ENCODE measurements at regions not wholly inside any gene's neighbourhood (a gene's known extent, or its start where the extent isn't known, plus 50 kb on each side); places are given as distances from the start of the nearest gene placed in this dataset.
"Not testable (repeated sequence)": the region's sequence is repeated elsewhere in the genome, so short reads cannot be mapped to it uniquely, and the experiment has no call there.

DNA sequence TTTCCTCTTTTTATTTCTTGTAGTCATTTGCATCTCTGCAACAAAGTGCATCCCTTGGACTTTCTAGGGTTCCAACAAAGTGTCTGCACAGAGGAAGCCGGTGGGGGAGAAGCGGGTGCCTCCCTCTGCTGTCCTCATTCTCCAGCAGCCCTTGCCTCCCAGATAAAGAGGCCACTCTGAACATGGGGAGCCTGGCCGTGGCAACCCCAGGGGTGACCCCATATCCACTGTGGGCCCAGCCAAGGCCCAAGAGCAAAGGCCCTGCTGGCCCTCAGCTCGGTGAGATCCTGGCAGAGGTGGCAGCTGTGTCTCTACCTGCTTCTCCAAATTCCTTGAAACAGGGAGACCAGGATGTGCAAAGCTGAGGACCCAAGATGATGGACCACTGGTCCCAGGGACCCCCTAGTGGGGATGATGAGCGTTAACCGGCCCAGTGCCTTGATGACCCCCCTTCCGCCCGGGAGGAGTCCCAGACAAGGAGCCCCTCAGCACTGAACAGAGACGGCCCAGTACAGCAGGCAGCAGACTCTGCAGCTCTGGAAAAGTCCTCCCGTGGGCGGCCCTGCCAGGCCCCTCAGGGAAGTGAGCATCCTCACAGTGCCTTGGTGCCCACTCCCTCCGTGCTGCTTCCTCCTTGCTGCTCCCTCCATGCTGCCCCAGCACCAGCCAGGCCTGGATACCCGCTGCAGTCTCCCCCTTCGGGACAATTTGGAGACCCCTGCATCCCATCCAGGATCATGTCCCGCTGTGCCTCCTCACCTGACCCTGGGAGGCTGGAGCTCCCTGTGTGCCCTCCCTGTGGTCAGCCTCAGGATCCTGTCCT, 62.5 kb downstream of the MRPL36 start:
- H3K27me3 Mint-ChIP-seq = peaks cover 19% of the 10 kb centered on the region
- peaks cover 9% of the 10 kb centered on the region for H3K9me3 Mint-ChIP-seq (ENCODE audit: low read depth)
- ChIA-PET CTCF (interaction anchor here (0.7 to 1.7 kb wide), 2 partner anchors 18 to 290 kb away, joined by 3 read pairs; no protein-coding TSS in a partner anchor), POLR2A (no interaction called here)
- H3K4me1 Mint-ChIP-seq = no peaks in the 10 kb centered on the region
- intact Hi-C loops (cut with DNase I, micrococcal nuclease) = loop anchor here (5.0 kb wide), 2 partner anchors 280 to 415 kb away; no protein-coding TSS in a partner anchor
- no peaks in the 10 kb centered on the region for H3K36me3 Mint-ChIP-seq (ENCODE audit: low read depth)
- no peak overlapping the region for H3K27ac Mint-ChIP-seq
- no peak for ATAC-seq
- no peak for DNase-seq
- no peak overlapping the region for H3K4me3 Mint-ChIP-seq

DNA sequence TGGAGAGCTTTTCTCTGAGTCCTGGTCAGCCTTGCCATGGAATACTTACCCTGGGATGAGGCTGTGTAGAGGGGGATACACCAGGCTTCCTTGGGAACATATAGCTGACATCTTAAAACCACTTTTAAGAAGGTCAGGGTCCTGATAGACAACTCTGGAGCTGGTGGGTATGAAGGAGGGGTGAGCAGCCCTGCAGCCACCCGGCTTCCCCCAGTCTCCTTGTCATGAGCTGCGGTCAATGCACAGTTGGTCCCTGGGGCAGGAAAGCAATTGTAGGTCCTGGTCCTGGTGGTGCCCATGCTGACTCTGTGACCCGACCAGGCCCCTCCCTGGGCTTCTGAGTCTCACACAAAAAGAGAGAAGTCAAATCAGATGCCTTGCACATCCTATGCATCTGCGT, 63.6 kb downstream of the MRPL36 start:
- intact Hi-C loops (cut with DNase I, micrococcal nuclease) = loop anchor here (5.0 kb wide), 2 partner anchors 281 to 416 kb away; no protein-coding TSS in a partner anchor
- ATAC-seq = no peak
- ChIA-PET POLR2A (no interaction called here), CTCF (interaction anchor here (0.5 to 1.1 kb wide), 5 partner anchors 9 to 291 kb away, joined by 3 to 4 read pairs (median 3); no protein-coding TSS in a partner anchor)
- H3K27ac Mint-ChIP-seq = no peak overlapping the region
- H3K27me3 Mint-ChIP-seq = peaks cover 17% of the 10 kb centered on the region
- peaks cover 5% of the 10 kb centered on the region for H3K9me3 Mint-ChIP-seq (ENCODE audit: low read depth)
- H3K4me1 Mint-ChIP-seq = no peaks in the 10 kb centered on the region
- no peak overlapping the region for H3K4me3 Mint-ChIP-seq
- DNase-seq = no peak
- H3K36me3 Mint-ChIP-seq (ENCODE audit: low read depth) = no peaks in the 10 kb centered on the region

DNA sequence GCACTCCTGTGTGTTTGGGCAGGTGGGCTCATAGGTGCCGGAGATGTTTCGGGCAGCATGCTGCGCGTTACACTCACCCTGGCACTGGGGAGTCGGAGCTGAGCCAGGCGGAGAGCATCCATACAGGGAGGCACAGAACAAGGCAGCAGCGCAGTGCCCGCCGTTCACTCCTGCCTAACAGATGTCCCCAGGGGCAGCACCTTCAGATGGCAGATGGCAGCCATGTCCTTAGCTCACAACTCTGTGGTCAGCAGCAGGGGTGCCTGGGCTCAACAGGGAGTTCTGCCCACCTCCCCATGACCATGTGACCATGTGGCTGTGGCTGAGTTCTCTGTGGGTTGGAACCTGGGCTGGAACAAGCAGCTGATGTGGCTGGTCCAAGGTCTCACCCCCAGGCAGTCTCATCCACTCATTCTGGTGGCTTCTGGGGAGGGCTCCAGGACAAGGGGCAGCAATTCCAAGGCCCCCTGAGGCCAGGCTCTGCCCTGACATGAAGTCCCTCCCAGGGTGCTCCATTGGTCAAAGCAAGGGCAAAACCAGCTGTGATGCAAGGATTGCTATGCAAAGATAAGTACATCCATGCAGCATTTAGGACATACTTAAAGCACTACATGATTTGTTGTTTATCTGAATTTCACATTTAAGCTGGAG, 64.2 kb downstream of the MRPL36 start:
- no peak overlapping the region for H3K4me3 Mint-ChIP-seq
- DNase-seq = no peak
- H3K27me3 Mint-ChIP-seq = peaks cover 13% of the 10 kb centered on the region
- no peaks in the 10 kb centered on the region for H3K4me1 Mint-ChIP-seq
- intact Hi-C loops (cut with DNase I, micrococcal nuclease) = loop anchor here (5.0 kb wide), 2 partner anchors 282 to 417 kb away; no protein-coding TSS in a partner anchor
- no peak overlapping the region for H3K27ac Mint-ChIP-seq
- POLR2A ChIA-PET = no interaction called here
- H3K36me3 Mint-ChIP-seq (ENCODE audit: low read depth) = no peaks in the 10 kb centered on the region
- ATAC-seq = no peak
- no peaks in the 10 kb centered on the region for H3K9me3 Mint-ChIP-seq (ENCODE audit: low read depth)
- CTCF ChIA-PET = interaction anchor here (0.5 to 1.3 kb wide), 6 partner anchors 9 to 64 kb away, joined by 3 to 4 read pairs (median 3); no protein-coding TSS in a partner anchor

DNA sequence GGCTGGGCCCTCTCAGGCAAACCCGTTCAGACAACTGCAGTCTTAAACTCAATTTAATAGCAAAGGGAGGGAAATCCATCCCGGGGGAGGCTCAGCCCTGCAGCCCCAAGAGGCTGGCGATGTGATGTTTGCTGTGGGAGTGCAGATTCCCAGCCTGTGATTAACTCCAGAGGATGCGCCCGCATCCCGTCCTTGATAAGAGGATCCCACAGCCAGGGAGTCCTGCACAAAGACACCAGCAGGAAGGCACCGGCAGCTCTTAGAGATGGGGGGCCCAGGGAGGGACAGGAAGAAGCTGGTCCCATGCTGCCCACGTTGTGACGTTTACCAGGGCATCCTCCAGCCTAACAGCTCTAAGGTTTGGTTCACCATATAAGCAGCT, 64.7 kb downstream of the MRPL36 start:
- ChIA-PET POLR2A (no interaction called here), CTCF (interaction anchor here (1.3 kb wide), 1 partner anchor 29 kb away, joined by 3 read pairs; no protein-coding TSS in a partner anchor)
- H3K27me3 Mint-ChIP-seq = peaks cover 8% of the 10 kb centered on the region
- ATAC-seq = no peak
- DNase-seq = no peak
- no peak overlapping the region for H3K27ac Mint-ChIP-seq
- H3K4me1 Mint-ChIP-seq = no peaks in the 10 kb centered on the region
- H3K9me3 Mint-ChIP-seq (ENCODE audit: low read depth) = no peaks in the 10 kb centered on the region
- no peak overlapping the region for H3K4me3 Mint-ChIP-seq
- intact Hi-C loops (cut with DNase I, micrococcal nuclease) = loop anchor here (5.0 kb wide), 2 partner anchors 282 to 417 kb away; no protein-coding TSS in a partner anchor
- no peaks in the 10 kb centered on the region for H3K36me3 Mint-ChIP-seq (ENCODE audit: low read depth)

DNA sequence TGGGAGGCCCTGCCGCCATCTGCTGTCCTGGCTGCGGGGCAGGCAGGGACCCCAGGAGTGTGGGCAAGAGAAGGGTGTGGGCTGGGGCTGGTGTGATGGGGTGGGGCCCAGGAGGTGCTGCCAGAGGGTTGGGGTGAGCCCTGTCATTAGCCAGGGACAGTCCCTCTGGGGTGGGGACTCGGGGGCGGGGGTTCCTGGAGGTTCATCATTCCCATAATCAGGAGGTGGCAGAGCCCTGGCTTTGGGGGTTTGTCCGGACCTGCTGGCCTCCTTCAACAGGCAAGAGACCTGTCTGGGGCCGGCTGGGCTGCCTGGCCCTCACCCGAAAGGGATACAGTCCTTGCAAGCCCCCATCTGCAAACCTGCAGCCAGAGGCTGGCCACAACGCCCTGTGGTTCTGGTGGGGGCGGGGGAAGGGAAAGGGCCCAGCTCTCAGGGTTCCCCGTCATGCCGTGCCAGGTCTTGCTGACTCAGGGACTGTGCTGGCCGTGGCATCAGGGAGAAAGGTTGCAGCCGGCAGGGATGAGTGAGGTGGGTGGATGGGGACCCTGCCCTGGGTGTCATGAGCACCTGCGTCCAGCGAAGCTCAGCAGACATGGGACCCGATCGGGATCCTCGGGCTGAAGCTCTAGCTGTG, 65.2 kb downstream of the MRPL36 start:
- Mint-ChIP-seq H3K27ac (no peak overlapping the region), H3K9me3 (ENCODE audit: low read depth) (no peaks in the 10 kb centered on the region), H3K27me3 (peaks cover 8% of the 10 kb centered on the region), H3K4me1 (no peaks in the 10 kb centered on the region), H3K36me3 (ENCODE audit: low read depth) (no peaks in the 10 kb centered on the region), H3K4me3 (no peak overlapping the region)
- POLR2A ChIA-PET = no interaction called here
- CTCF ChIA-PET = interaction anchor here (0.6 to 1.3 kb wide), 2 partner anchors 13 to 29 kb away, joined by 3 read pairs; no protein-coding TSS in a partner anchor
- DNase-seq (no peak), ATAC-seq (no peak)
- intact Hi-C loops (cut with DNase I, micrococcal nuclease) = no loop called here

DNA sequence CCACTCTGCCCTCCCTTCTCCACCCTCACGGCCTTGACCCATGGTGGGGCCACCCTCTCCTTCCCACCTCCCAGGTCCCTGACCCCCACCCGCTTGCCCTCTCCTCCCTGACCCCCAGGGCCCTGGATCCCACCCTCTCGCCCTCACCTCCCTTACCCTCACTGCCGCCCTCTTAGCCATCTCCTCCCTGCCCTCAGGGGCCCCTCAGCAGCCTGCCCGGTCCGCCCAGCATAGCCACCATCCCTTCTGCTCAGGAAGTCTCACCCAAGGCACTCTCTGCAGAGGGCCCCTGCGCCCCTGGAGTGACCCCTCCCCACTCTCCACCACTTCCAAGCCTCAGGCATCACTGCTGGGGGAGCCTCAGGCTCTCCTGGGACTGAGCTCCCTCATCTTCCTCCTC, 66.3 kb downstream of the MRPL36 start:
- intact Hi-C loops (cut with DNase I, micrococcal nuclease) = no loop called here
- Mint-ChIP-seq H3K27me3 (peaks cover 3% of the 10 kb centered on the region), H3K27ac (no peak overlapping the region), H3K9me3 (ENCODE audit: low read depth) (no peaks in the 10 kb centered on the region), H3K4me3 (no peak overlapping the region), H3K36me3 (ENCODE audit: low read depth) (no peaks in the 10 kb centered on the region), H3K4me1 (no peaks in the 10 kb centered on the region)
- POLR2A ChIA-PET = no interaction called here
- CTCF ChIA-PET = no interaction called here
- DNase-seq (no peak), ATAC-seq (no peak)

DNA sequence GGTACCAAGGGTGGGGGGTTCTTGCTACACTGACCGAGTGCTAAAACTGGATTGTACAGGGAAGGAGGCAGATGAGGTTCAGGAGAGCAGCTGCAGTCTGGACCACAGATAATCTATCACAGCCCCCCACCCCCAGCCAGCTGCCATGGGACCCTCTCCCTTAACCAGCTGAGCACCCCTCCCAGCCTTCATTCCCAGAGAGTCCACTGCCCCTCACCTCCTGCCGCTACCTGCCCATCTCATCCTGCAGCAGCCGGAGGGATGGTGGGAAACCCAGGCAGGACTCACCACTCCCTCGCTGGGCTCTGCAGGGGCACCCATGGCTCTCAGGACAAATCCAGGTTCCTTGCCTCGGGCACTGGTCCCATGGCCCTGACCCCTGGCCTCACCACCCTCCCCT, 66.7 kb downstream of the MRPL36 start:
- no peak overlapping the region for H3K27ac Mint-ChIP-seq
- no peaks in the 10 kb centered on the region for H3K9me3 Mint-ChIP-seq (ENCODE audit: low read depth)
- CTCF ChIA-PET = no interaction called here
- POLR2A ChIA-PET = no interaction called here
- DNase-seq = no peak
- H3K4me3 Mint-ChIP-seq = no peak overlapping the region
- ATAC-seq = no peak
- peaks cover under 1% of the 10 kb centered on the region for H3K27me3 Mint-ChIP-seq
- H3K4me1 Mint-ChIP-seq = no peaks in the 10 kb centered on the region
- H3K36me3 Mint-ChIP-seq (ENCODE audit: low read depth) = no peaks in the 10 kb centered on the region
- intact Hi-C loops (cut with DNase I, micrococcal nuclease) = no loop called here

DNA sequence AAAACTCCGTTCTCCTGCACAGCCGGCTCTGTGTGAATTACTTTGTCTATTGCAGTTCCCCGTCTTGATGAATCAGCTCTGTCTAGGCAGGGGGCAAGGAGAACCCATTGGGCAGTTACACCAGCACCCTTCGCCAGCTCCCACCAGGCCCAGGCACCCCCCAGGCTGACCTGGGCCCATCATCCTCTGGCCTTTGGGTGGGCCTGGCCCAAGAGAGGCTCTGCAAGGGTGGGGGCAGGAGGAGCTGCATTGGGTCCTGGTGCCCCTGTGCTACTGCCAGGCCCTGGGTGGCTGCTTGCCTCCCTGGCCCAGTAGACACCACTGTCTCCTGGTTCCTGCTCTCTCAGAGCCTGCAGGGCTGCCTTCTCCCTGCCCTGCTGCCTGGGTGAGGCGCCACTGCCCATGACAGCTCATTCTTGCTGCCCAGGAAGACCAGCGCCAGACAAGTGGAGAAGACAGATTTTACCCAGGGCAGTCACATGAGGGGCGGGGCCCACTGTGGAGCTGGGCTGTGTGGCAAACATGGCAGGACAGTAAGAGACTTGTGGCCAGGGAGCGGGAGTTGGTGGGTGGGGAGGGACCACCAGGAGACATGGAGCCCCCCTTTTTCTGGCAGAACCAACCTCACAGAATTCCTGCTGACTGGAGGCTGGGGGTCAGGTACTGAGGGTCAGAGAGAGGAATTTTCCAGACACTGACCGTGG, 67.2 kb downstream of the MRPL36 start:
- Mint-ChIP-seq H3K36me3 (ENCODE audit: low read depth) (no peaks in the 10 kb centered on the region), H3K9me3 (ENCODE audit: low read depth) (no peaks in the 10 kb centered on the region), H3K27ac (no peak overlapping the region), H3K4me3 (no peak overlapping the region), H3K27me3 (no peaks in the 10 kb centered on the region), H3K4me1 (no peaks in the 10 kb centered on the region)
- no peak for ATAC-seq
- no peak for DNase-seq
- intact Hi-C loops (cut with DNase I, micrococcal nuclease) = no loop called here
- ChIA-PET CTCF (no interaction called here), POLR2A (no interaction called here)

DNA sequence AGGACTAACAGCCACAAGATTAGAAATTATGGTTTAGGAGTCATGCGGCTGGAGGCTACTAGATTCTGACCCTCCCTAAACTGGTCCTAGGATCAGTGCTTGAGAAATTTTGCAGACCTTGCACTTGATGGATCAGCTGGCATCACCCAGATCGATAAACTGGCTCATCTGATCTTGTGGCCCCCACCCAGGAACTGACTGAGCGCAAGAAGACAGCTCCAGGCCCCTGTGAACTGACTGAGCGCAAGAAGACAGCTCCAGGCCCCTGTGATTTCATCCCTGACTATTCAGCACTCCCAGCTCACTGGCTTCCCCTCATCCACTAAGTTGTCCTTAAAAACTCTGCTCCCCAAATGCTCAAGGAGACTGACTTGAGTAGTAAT, 67.8 kb downstream of the MRPL36 start:
- DNase-seq; H3K9me3 Mint-ChIP-seq (ENCODE audit: low read depth); POLR2A ChIA-PET; intact Hi-C loops (cut with DNase I, micrococcal nuclease); H3K4me3 Mint-ChIP-seq; H3K27me3 Mint-ChIP-seq; CTCF ChIA-PET; H3K36me3 Mint-ChIP-seq (ENCODE audit: low read depth); H3K4me1 Mint-ChIP-seq; H3K27ac Mint-ChIP-seq; ATAC-seq: not testable (repeated sequence)

DNA sequence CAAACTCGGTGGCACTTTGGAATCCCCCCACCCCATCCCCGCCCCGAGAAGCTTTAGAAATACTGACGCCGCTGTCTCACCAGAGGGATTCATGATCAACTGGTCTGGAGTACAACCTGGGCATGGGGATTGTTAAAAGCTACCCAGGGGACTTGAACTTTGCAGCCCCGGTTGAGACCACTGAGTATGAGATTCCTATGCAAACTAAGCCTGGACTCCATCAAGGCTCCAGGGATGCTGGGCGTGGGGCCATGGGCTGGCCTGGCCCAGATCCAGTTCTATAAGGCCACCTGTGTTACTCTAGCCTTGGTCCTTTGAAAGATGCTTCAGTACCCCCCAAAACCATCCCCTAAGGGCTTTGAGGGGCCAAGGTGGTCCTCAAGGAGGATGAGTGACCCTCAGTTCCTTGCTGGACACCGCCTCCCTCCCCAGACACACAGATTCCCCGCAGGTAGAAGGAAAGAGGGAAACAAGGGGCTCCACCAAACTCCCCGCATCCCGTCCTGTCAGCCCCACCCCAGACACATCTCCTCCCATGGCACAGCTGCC, 68.5 kb downstream of the MRPL36 start:
- Mint-ChIP-seq H3K27me3 (no peaks in the 10 kb centered on the region), H3K4me3 (no peak overlapping the region), H3K27ac (no peak overlapping the region), H3K4me1 (no peaks in the 10 kb centered on the region), H3K9me3 (ENCODE audit: low read depth) (no peaks in the 10 kb centered on the region), H3K36me3 (ENCODE audit: low read depth) (no peaks in the 10 kb centered on the region)
- DNase-seq (no peak), ATAC-seq (no peak)
- intact Hi-C loops (cut with DNase I, micrococcal nuclease) = no loop called here
- ChIA-PET POLR2A (no interaction called here), CTCF (no interaction called here)

DNA sequence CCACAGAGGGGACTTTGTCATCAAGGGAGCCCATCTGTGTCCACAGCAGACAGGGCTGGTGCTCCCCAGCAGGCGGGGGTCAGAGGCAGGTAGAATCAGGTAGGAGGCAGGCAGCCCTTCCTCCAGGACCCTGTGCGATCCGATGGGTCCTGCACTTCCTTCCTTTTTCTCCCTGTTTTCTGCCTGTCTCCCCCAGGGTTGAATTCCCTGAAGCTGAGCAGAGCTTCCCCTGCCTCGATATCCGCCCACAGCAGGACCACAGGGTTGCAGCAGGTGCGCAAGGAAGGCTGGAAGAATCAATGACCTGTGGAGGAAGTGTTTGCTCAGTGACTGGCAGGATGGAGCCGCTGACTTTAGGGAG, 69.2 kb downstream of the MRPL36 start:
- intact Hi-C loops (cut with DNase I, micrococcal nuclease) = no loop called here
- no peak overlapping the region for H3K4me3 Mint-ChIP-seq

More for the DNA sequence above, 69.2 kb downstream of the MRPL36 start:
- H3K36me3 Mint-ChIP-seq (ENCODE audit: low read depth) = no peaks in the 10 kb centered on the region
- ChIA-PET POLR2A (no interaction called here), CTCF (no interaction called here)
- H3K27ac Mint-ChIP-seq = no peak overlapping the region
- H3K27me3 Mint-ChIP-seq = no peaks in the 10 kb centered on the region
- no peaks in the 10 kb centered on the region for H3K9me3 Mint-ChIP-seq (ENCODE audit: low read depth)
- ATAC-seq = no peak
- DNase-seq = no peak
- H3K4me1 Mint-ChIP-seq = no peaks in the 10 kb centered on the region

Data from activated CD4-positive, alpha-beta T cell treated with anti-CD3 and anti-CD28 coated beads for 36 hours (primary cell).